ENCODE measurements at regions not wholly inside any gene's neighbourhood (a gene's known extent, or its start where the extent isn't known, plus 50 kb on each side); places are given as distances from the start of the nearest gene placed in this dataset.

GRCh38 chr17:72502371-72503341, 381.8 kb downstream of the SOX9 start:
- TF ChIP-seq FOXP2 (optimal IDR thresholded peaks at IDR 0.05; ENCODE audit: borderline replicate concordance, extremely low read depth, extremely low read length, insufficient read depth) (no peak), REST (IDR thresholded peaks at IDR 0.05; ENCODE audit: insufficient read depth in 1 of 2, low read depth in 2 of 2, low read length in 2 of 2) (no peak), POLR2AphosphoS5 (IDR thresholded peaks at IDR 0.05; ENCODE audit: low read depth, low read length) (no peak), SIN3A (IDR thresholded peaks at IDR 0.05; ENCODE audit: borderline replicate concordance, insufficient read depth, low read length) (no peak), TAF1 (IDR thresholded peaks at IDR 0.05; ENCODE audit: borderline replicate concordance, insufficient read depth, low read length) (no peak)

Measured in PFSK-1 (cell line).